Cardiac muscle cell (in vitro differentiated cells and primary cell): ENCODE measurements at regions not wholly inside any gene's neighbourhood (a gene's known extent, or its start where the extent isn't known, plus 50 kb on each side); places are given as distances from the start of the nearest gene placed in this dataset.

Source experiments
- DNase-seq, 2 donors: peaks; one replicate each; pipeline versions ENCODE4 v3.0.0 to v3.0.0-alpha.2; 2010 to 2017; ENCODE audit warnings: low read depth in 1 of 2, low spot score in 1 of 2
- H3K27ac ChIP-seq: fragments of 200-600 bp; sonication (generic); 2 replicates; pipeline ENCODE4 v1.5.1; 2016
- H3K27me3 ChIP-seq: fragments of 200-600 bp; sonication (generic); 2 replicates; pipeline ENCODE4 v1.6.0; 2016; ENCODE audit warnings: control low read depth
- H3K36me3 ChIP-seq: fragments of 200-600 bp; sonication (generic); 2 replicates; pipeline ENCODE4 v1.5.1; 2016; ENCODE audit warnings: control low read depth
- H3K4me1 ChIP-seq: fragments of 200-600 bp; sonication (generic); 2 replicates; pipeline ENCODE4 v1.8.1; 2017; ENCODE audit warnings: low read depth, mild to moderate bottlenecking, mixed run types
- H3K4me3 ChIP-seq: fragments of 200-600 bp; sonication (generic); 2 replicates; pipeline ENCODE4 v1.5.1; 2016; ENCODE audit warnings: mild to moderate bottlenecking
- H3K9me3 ChIP-seq: fragments of 200-600 bp; sonication (generic); 2 replicates; pipeline ENCODE4 v1.5.1; 2017; ENCODE audit warnings: low read depth, mild to moderate bottlenecking, control low read depth
- TF ChIP-seq, protein P1 (sequence below): IDR thresholded peaks from 2 replicates; pipeline ENCODE4 v1.5.1; 2012; ENCODE audit warnings: low read depth, mild to moderate bottlenecking, low read length

DNA sequence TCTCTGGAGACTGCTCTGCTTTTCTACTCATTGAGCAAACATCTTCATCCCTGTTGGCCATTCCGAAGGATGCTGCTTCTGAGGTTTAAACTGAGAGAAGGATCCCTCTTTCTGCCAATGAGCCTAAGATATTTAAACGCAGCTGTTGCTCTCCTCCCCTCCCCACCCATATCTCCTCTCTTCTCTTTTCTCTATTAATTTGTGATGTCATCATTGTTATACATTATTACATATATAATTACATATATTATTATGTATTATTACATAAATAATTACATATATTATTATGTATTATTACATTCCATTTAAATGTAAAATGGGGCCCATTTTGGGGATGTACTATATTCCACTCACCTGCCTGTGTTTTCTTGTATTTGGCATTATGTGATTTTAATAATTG is 82.7 kb upstream of the JUN start:
- no peaks in the 10 kb centered on the region for H3K27me3 ChIP-seq
- no peaks in the 10 kb centered on the region for H3K9me3 ChIP-seq
- H3K27ac ChIP-seq: no peak overlapping the region
- H3K4me1 ChIP-seq: no peaks in the 10 kb centered on the region
- no peak for DNase-seq
- no peak overlapping the region for H3K4me3 ChIP-seq
- H3K36me3 ChIP-seq: no peaks in the 10 kb centered on the region
- TF ChIP-seq, protein P1, sequence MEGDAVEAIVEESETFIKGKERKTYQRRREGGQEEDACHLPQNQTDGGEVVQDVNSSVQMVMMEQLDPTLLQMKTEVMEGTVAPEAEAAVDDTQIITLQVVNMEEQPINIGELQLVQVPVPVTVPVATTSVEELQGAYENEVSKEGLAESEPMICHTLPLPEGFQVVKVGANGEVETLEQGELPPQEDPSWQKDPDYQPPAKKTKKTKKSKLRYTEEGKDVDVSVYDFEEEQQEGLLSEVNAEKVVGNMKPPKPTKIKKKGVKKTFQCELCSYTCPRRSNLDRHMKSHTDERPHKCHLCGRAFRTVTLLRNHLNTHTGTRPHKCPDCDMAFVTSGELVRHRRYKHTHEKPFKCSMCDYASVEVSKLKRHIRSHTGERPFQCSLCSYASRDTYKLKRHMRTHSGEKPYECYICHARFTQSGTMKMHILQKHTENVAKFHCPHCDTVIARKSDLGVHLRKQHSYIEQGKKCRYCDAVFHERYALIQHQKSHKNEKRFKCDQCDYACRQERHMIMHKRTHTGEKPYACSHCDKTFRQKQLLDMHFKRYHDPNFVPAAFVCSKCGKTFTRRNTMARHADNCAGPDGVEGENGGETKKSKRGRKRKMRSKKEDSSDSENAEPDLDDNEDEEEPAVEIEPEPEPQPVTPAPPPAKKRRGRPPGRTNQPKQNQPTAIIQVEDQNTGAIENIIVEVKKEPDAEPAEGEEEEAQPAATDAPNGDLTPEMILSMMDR: no peak

- DNase-seq: no peak
- Histone ChIP-seq H3K27me3 (no peaks in the 10 kb centered on the region), H3K27ac (no peak overlapping the region), H3K9me3 (no peaks in the 10 kb centered on the region), H3K36me3 (no peaks in the 10 kb centered on the region), H3K4me1 (peaks cover 9% of the 10 kb centered on the region), H3K4me3 (no peak overlapping the region)
- TF ChIP-seq, protein P1: no peak
Measured at GRCh38 chr1:58869638-58870297, 85.9 kb upstream of the JUN start.

DNA sequence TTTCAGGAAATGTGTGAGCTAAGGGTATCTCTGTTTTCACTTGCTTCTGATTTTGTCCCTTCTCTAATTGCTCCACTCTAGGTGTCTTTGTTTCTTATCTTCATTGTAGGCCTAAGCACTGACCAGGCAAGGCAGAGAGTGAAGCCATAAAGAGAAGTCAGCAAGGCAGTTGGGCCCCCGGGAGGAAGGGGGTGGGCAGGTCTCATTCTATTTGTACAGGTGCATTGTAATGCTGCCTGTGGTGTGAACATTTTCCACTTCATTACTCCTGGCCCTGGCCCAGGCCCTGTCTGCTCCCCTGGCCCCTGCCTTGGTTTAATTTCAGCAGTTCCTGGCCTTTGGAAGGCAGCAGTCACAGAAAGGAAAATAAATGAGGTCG is 86.4 kb upstream of the JUN start:
- no peak for DNase-seq
- TF ChIP-seq, protein P1: no peak
- H3K27me3 ChIP-seq: no peaks in the 10 kb centered on the region
- H3K27ac ChIP-seq: no peak overlapping the region
- H3K4me1 ChIP-seq: peaks cover 14% of the 10 kb centered on the region
- H3K36me3 ChIP-seq: no peaks in the 10 kb centered on the region
- no peak overlapping the region for H3K4me3 ChIP-seq
- no peaks in the 10 kb centered on the region for H3K9me3 ChIP-seq

GRCh38 chr1:58874342-58874741 is 90.5 kb upstream of the JUN start:
- H3K9me3 ChIP-seq: no peaks in the 10 kb centered on the region
- peaks cover 16% of the 10 kb centered on the region for H3K4me1 ChIP-seq
- TF ChIP-seq, protein P1: no peak
- no peak overlapping the region for H3K4me3 ChIP-seq
- DNase-seq: no peak
- H3K36me3 ChIP-seq: no peaks in the 10 kb centered on the region
- peak overlapping the region; percentile 45 for H3K27ac ChIP-seq
- no peaks in the 10 kb centered on the region for H3K27me3 ChIP-seq

- Histone ChIP-seq H3K36me3 (no peaks in the 10 kb centered on the region), H3K27ac (peak overlapping the region; percentile 45), H3K4me3 (no peak overlapping the region), H3K27me3 (no peaks in the 10 kb centered on the region), H3K4me1 (peaks cover 16% of the 10 kb centered on the region), H3K9me3 (no peaks in the 10 kb centered on the region)
- TF ChIP-seq, protein P1: no peak
- DNase-seq: peak in 1 of 2 donors; percentile 85
Measured at GRCh38 chr1:58874757-58875755, 91.2 kb upstream of the JUN start.
